ENCODE measurements at regions not wholly inside any gene's neighbourhood (a gene's known extent, or its start where the extent isn't known, plus 50 kb on each side); places are given as distances from the start of the nearest gene placed in this dataset.

DNA sequence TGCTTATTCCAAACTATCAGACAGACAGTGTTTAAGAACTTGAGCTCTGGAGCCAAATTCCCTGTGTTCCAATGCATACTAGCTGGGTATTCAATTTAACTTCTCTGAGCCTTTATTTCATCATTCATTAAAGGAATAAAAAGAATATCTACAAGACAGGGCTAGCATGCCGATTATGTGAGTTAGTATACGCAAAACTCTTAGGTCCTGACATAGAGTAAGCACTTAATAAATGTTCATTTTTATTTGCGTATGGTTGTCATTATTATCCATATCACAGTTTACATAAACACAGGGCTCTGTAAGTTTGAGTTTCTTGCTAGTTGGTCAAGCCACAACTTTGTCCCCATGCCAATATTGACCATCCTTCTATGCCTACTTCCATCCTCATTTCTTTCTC lies 161.5 kb downstream of the NUAK1 start:
- TF ChIP-seq, protein P1, sequence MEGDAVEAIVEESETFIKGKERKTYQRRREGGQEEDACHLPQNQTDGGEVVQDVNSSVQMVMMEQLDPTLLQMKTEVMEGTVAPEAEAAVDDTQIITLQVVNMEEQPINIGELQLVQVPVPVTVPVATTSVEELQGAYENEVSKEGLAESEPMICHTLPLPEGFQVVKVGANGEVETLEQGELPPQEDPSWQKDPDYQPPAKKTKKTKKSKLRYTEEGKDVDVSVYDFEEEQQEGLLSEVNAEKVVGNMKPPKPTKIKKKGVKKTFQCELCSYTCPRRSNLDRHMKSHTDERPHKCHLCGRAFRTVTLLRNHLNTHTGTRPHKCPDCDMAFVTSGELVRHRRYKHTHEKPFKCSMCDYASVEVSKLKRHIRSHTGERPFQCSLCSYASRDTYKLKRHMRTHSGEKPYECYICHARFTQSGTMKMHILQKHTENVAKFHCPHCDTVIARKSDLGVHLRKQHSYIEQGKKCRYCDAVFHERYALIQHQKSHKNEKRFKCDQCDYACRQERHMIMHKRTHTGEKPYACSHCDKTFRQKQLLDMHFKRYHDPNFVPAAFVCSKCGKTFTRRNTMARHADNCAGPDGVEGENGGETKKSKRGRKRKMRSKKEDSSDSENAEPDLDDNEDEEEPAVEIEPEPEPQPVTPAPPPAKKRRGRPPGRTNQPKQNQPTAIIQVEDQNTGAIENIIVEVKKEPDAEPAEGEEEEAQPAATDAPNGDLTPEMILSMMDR (IDR thresholded peaks at IDR 0.05; ENCODE audit: low read depth, low read length) = no peak
- DNase-seq (ENCODE audit: low read depth, low spot score) = no peak
- in situ Hi-C loops (cut with HindIII; ENCODE audit: low sequenced_read_pairs) = no loop called here
- H3K4me3 ChIP-seq (ENCODE audit: low read depth, low read length) = no peak overlapping the region

DNA sequence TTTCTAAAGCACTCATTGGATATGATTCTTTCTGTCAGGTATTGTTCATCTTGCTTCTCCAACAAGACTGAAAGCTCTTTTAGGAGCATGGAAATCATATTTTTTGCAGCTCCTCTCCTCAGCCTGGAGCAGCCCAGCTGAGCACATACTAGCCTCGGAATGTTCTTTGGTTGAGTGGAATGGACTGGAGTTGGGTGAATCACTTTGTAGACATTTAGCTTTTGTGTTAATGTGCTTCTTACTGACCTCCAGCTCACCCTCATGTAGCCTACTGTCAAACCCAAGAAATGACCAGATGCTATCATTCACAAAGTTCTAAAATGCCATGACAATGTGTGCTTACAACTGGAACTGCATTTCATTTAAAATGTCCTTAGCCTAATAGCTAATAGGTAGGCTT lies 161.1 kb downstream of the NUAK1 start:
- in situ Hi-C loops (cut with HindIII; ENCODE audit: low sequenced_read_pairs) = no loop called here
- TF ChIP-seq, protein P1 (IDR thresholded peaks at IDR 0.05; ENCODE audit: low read depth, low read length) = no peak

DNA sequence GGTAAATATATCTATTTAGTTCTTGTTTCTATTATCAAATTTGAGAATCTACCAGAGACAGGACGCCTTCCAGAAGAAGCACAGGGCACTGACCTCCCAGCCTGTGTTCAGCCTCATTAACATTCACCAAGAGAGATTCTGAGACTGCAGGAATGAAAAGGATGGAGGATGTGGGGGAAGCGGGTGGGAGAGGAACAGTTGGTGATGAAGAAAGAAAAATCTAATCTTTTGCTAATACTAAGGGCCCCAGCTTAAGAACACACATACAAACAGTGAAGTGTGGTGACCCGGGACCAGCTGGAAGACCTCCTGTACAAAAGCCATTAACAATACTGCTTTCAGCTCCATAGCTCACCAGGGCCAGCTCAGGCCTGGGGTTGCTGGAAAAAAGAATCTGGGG lies 160.5 kb downstream of the NUAK1 start:
- TF ChIP-seq, protein P1 (IDR thresholded peaks at IDR 0.05; ENCODE audit: low read depth, low read length) = no peak

More for the DNA sequence above, 161.1 kb downstream of the NUAK1 start:
- peak; percentile 93 for DNase-seq (ENCODE audit: low read depth, low spot score)
- no peak overlapping the region for H3K4me3 ChIP-seq (ENCODE audit: low read depth, low read length)

DNA sequence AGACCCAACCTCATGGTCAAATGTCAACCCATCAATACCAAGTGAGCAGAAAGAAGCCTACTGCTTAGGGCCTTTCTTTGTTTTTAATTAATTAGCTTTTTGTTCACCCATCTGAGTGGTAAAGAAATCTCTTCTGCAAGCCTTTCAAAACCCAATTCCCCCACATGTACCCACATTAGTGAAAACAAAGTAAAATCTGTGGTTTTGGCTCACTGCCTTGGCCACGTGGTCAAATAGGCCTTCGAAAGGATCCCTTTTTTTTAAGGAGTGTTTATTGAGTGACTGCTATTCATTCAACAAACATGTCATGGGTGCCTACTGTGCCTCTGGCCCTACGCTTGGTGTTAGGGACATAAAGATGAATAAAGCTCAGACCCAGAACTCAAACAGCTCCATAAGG lies 160.1 kb downstream of the NUAK1 start:
- DNase-seq (ENCODE audit: low read depth, low spot score) = peak; percentile 43
- no peak overlapping the region for H3K4me3 ChIP-seq (ENCODE audit: low read depth, low read length)
- TF ChIP-seq, protein P1 (IDR thresholded peaks at IDR 0.05; ENCODE audit: low read depth, low read length) = no peak
- in situ Hi-C loops (cut with HindIII; ENCODE audit: low sequenced_read_pairs) = no loop called here

More for the DNA sequence above, 160.5 kb downstream of the NUAK1 start:
- H3K4me3 ChIP-seq (ENCODE audit: low read depth, low read length) = no peak overlapping the region
- no peak for DNase-seq (ENCODE audit: low read depth, low spot score)
- in situ Hi-C loops (cut with HindIII; ENCODE audit: low sequenced_read_pairs) = no loop called here

DNA sequence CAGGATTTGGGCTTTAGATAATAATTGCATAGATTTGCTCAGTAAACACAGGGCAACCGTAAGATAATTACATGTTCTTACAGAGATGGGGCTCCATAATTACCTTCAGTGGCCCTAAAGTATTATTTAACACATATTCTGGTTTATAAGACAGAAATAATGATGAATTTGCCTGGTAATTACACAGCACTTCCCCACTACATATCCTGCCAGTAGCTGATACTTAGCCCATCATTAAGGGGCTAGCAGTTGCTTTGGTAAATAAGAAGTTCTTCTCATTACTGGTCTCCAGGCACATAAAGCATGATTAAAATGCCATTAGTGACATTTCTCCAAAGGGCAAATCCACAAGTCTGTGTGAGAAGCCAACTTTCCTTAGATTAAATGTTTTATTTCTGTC lies 158.7 kb downstream of the NUAK1 start:
- no peak for DNase-seq (ENCODE audit: low read depth, low spot score)
- TF ChIP-seq, protein P1 (IDR thresholded peaks at IDR 0.05; ENCODE audit: low read depth, low read length) = no peak
- in situ Hi-C loops (cut with HindIII; ENCODE audit: low sequenced_read_pairs) = no loop called here
- H3K4me3 ChIP-seq (ENCODE audit: low read depth, low read length) = no peak overlapping the region

DNA sequence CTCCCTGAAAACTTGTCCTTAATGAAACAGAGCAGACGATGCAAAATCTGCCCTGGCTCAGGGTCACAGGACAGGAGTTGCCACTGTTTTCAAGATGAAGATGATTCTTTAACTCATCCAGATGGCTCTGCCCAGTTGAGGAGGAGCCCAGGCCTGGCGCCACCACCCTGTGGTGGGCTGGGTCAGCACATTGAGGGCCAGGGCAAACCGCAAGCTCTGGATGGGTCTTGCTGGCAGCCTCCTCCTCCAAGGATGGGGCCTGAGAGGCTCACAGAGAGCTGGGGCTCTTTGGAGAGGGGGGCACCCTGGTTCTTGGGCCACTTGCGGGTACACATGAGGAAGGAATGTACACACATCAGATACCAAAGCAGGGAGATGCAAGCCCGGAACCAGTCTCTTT lies 158.2 kb downstream of the NUAK1 start:
- TF ChIP-seq, protein P1 (IDR thresholded peaks at IDR 0.05; ENCODE audit: low read depth, low read length) = no peak
- in situ Hi-C loops (cut with HindIII; ENCODE audit: low sequenced_read_pairs) = no loop called here
- H3K4me3 ChIP-seq (ENCODE audit: low read depth, low read length) = no peak overlapping the region
- no peak for DNase-seq (ENCODE audit: low read depth, low spot score)

DNA sequence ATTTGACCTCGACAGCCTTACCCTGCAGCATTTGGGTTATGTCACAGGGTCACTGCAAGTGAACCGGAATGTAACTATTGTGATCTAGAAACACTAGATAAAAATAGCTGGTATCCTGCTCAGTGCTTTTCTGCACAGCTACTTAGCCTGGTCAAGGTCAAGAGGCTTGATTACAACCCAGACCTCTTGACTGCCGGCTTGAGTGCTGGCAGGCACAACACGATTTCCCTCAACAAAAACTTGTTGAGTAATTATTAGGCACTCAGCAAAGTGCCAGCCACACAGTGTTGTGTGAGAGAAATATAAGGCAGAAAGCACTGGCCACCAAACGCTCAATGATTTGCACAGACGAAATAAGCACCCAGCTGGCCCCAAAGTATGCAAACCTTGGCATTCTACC lies 156.7 kb downstream of the NUAK1 start:
- no peak for DNase-seq (ENCODE audit: low read depth, low spot score)
- in situ Hi-C loops (cut with HindIII; ENCODE audit: low sequenced_read_pairs) = no loop called here
- TF ChIP-seq, protein P1 (IDR thresholded peaks at IDR 0.05; ENCODE audit: low read depth, low read length) = no peak
- H3K4me3 ChIP-seq (ENCODE audit: low read depth, low read length) = no peak overlapping the region

Data from astrocyte of the spinal cord (primary cell).